Kidney (tissue), 13 donors: ENCODE measurements at regions not wholly inside any gene's neighbourhood (a gene's known extent, or its start where the extent isn't known, plus 50 kb on each side); places are given as distances from the start of the nearest gene placed in this dataset.
A peak's percentile ranks its signal among the peaks of the same experiment; 100 is the strongest.

Source experiments
- DNase-seq, 5 donors: peaks; one replicate each; pipeline ENCODE4 v3.0.0-alpha.2; 2013 to 2020
- FAIRE-seq: peaks from 2 replicates; lab custom pipeline; 2012; peaks lifted over from hg19 to GRCh38; lab: Jason Lieb, UNC
- H3K27ac ChIP-seq, 2 donors: one replicate each; pipeline ENCODE4 v1.7.0; 2013; ENCODE audit warnings: low read depth in 2 of 2, low read length in 2 of 2, inconsistent platforms in 1 of 2
- H3K27me3 ChIP-seq: one replicate; pipeline ENCODE4 v1.7.1; 2013; ENCODE audit warnings: low read length, inconsistent platforms; ENCODE audit not compliant: control insufficient read depth, insufficient read depth
- H3K36me3 ChIP-seq, 3 donors: one replicate each; pipeline versions ENCODE4 v1.7.0 to v1.7.1; 2013; ENCODE audit warnings: low read length in 3 of 3, control low read depth in 1 of 3, inconsistent platforms in 1 of 3; ENCODE audit not compliant: insufficient read depth in 3 of 3, control insufficient read depth in 2 of 3
- H3K4me1 ChIP-seq, 3 donors: one replicate each; pipeline versions ENCODE4 v1.7.0 to v1.7.1; 2013; ENCODE audit warnings: low read length in 3 of 3, inconsistent platforms in 1 of 3, low read depth in 1 of 3; ENCODE audit not compliant: control insufficient read depth in 2 of 3, insufficient read depth in 2 of 3
- H3K4me3 ChIP-seq, 3 donors: one replicate each; pipeline versions ENCODE4 v1.7.0 to v1.8.1; 2013; ENCODE audit warnings: low read length in 3 of 3, control low read depth in 1 of 3, inconsistent platforms in 1 of 3
- H3K9ac ChIP-seq, 3 donors: one replicate each; pipeline versions ENCODE4 v1.7.0 to v1.7.1; 2013; ENCODE audit warnings: low read length in 3 of 3, control low read depth in 1 of 3, inconsistent platforms in 1 of 3
- H3K9me3 ChIP-seq, 3 donors: one replicate each; pipeline versions ENCODE4 v1.7.0 to v1.7.1; 2013; ENCODE audit warnings: low read length in 3 of 3, control low read depth in 1 of 3, inconsistent platforms in 1 of 3; ENCODE audit not compliant: control insufficient read depth in 2 of 3, insufficient read depth in 1 of 3
- CTCF ChIP-seq: IDR thresholded peaks from 3 replicates; pipeline ENCODE4 v1.5.1; 2012; ENCODE audit warnings: mild to moderate bottlenecking, moderate library complexity, borderline replicate concordance; ENCODE audit not compliant: insufficient read depth; ENCODE audit errors: extremely low read depth
- intact Hi-C: fragments of 100-400 bp; cut with DNase I; formaldehyde crosslinking; loops from one replicate; pipeline ENCODE4 v1.11.1; 2022
- donor health status: control.
- donor health status: control.
- donor health status: control.
- donor health status: control.
- donor health status: control.
- donor health status: DM: yes; HTN: yes; CAD: no.
- donor health status: Normal renal cell carcinoma (clear cell type).

DNA sequence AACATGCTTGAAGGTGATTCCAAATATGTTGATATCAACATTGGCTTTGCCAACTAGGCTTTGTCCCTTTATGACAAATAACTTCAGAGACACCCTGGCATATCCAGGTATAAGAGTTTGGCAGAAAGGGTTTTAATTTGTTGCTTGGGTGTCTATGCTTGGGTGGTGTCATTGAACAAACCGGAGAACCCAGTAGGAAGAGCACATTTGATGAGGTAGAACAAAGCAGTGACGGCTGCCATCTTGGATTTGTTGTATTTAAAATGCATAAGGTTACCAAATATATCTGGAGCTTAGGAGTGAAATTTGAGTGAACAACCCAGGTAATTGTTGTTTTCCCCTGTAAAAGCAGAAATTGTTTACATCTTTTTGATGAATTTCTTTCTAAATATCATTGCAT is 503.7 kb upstream of the JARID2 start:
- H3K4me1 ChIP-seq = no peaks in the 10 kb centered on the region
- H3K4me3 ChIP-seq = no peak overlapping the region
- no peaks in the 10 kb centered on the region for H3K27me3 ChIP-seq
- no peaks in the 10 kb centered on the region for H3K36me3 ChIP-seq
- FAIRE-seq = no peak
- no peaks in the 10 kb centered on the region for H3K9me3 ChIP-seq
- H3K9ac ChIP-seq = no peak overlapping the region
- no peak for DNase-seq
- no peak for TF ChIP-seq CTCF
- intact Hi-C loops = no loop called here
- no peak overlapping the region for H3K27ac ChIP-seq

DNA sequence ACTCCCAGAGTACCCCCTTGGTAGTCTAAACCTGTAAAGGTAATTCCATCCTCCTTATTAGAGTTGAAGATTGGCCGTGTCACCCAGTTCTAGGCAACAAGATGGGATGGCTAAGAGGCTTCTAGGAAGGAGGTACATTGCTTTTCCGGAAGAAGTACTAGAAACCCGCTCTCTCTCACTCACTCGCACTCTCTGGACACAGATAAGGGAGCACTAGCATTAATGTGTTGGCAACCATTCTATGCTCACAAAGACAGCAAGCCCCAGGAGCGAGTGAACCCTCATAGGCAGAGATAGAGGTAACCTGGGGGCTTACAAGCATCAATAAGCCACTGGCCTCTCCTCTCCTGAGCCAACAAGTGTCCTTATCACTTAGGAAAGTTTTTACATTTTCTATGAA is 503.2 kb upstream of the JARID2 start:
- H3K36me3 ChIP-seq = no peaks in the 10 kb centered on the region
- no peaks in the 10 kb centered on the region for H3K27me3 ChIP-seq
- no peak for DNase-seq
- no peak overlapping the region for H3K9ac ChIP-seq
- H3K4me1 ChIP-seq = no peaks in the 10 kb centered on the region
- H3K4me3 ChIP-seq = no peak overlapping the region
- H3K9me3 ChIP-seq = no peaks in the 10 kb centered on the region
- H3K27ac ChIP-seq = no peak overlapping the region
- TF ChIP-seq CTCF = no peak
- FAIRE-seq = no peak
- intact Hi-C loops = no loop called here

DNA sequence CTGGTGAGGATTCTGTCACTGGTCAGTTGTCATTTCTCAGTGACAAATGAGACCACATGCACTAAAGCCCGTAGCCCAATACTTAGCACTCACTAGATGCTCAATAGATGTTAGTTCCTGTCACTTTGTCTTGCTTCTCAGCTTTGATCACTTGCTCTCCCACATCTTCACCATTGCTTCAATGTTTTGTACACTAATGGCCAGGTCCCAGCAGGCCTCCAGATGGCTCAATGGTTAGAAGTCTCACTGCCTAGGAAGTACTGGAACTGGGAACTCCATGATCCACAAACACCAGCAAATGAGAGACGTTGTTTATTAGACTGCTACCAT is 502.8 kb upstream of the JARID2 start:
- DNase-seq (no peak), FAIRE-seq (no peak)
- no peaks in the 10 kb centered on the region for H3K9me3 ChIP-seq
- no peak for TF ChIP-seq CTCF
- H3K4me1 ChIP-seq = no peaks in the 10 kb centered on the region
- no peak overlapping the region for H3K27ac ChIP-seq
- no peaks in the 10 kb centered on the region for H3K36me3 ChIP-seq
- H3K9ac ChIP-seq = no peak overlapping the region
- intact Hi-C loops = no loop called here
- H3K4me3 ChIP-seq = no peak overlapping the region
- no peaks in the 10 kb centered on the region for H3K27me3 ChIP-seq

- TF ChIP-seq CTCF = no peak
- FAIRE-seq (no peak), DNase-seq (peak in 1 of 5 donors; percentile 82)
- Histone ChIP-seq H3K27me3 (no peaks in the 10 kb centered on the region), H3K4me3 (no peak overlapping the region), H3K9ac (no peak overlapping the region), H3K27ac (no peak overlapping the region), H3K4me1 (no peaks in the 10 kb centered on the region), H3K36me3 (no peaks in the 10 kb centered on the region), H3K9me3 (no peaks in the 10 kb centered on the region)
- intact Hi-C loops = no loop called here
These were observed 502.2 kb upstream of the JARID2 start for GRCh38 chr6:14743474-14744211.
